BE2C (cell line): ENCODE measurements at regions not wholly inside any gene's neighbourhood (a gene's known extent, or its start where the extent isn't known, plus 50 kb on each side); places are given as distances from the start of the nearest gene placed in this dataset.
"Not testable (repeated sequence)": the region's sequence is repeated elsewhere in the genome, so short reads cannot be mapped to it uniquely, and the experiment has no call there.

Experiments used
- DNase-seq: peaks from one replicate; pipeline ENCODE4 v3.0.0-alpha.2; 2020
- H3K27me3 ChIP-seq: fragments of 250-450 bp; sonication (Bioruptor Pico); 2 replicates; pipeline ENCODE4 v1.5.1; 2020; ENCODE audit warnings: mild to moderate bottlenecking
- H3K36me3 ChIP-seq: fragments of 250-450 bp; sonication (Bioruptor Pico); 2 replicates; pipeline ENCODE4 v1.5.1; 2020; ENCODE audit warnings: mild to moderate bottlenecking
- H3K4me1 ChIP-seq: fragments of 250-450 bp; sonication (Bioruptor Pico); 2 replicates; pipeline ENCODE4 v1.5.1; 2020
- H3K4me3 ChIP-seq: 2 replicates; pipeline ENCODE4 v1.5.1; 2011; ENCODE audit warnings: low read depth, low read length
- H3K9me3 ChIP-seq: fragments of 250-450 bp; sonication (Bioruptor Pico); 2 replicates; pipeline ENCODE4 v1.5.1; 2020
- TF ChIP-seq, protein P1 (sequence below): IDR thresholded peaks from 2 replicates; pipeline ENCODE4 v1.5.1; 2012; ENCODE audit warnings: mild to moderate bottlenecking, low read depth, low read length

DNA sequence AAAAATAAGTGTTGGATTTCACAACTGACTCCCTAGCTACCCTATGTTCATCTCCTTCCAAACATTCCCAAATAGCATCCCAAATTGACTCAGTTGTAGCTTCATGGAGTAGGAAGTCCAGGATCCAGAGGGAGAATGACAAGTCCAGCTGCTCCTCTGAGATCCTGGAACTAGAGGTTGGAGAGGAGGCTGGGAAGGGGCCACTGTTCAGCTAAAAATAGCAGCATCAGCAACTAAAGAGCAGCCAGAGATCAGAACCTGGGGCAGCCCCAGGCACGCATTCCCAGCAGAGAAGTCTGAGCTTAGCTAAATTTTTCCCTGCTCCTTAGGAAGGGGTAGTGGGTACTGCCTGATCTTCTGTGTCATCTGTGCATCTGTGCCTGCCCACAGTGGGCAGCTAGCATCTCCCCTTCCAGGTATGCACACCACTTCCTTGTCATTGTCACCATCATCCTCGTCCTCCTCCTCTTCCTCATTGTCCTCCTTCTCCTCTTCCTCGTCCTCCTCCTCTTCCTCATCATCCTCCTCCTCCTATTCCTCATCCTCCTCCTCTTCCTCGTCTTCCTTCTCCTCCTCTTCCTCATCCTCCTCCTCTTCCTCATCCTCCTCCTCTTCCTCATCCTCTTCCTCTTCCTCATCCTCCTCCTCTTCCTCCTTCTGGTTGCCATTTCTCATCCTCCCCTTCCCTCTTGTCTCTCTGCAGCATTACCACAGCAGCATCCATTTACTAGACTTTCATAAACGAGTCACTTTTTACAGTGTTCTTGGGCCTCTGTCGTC, 152.3 kb upstream of the ROPN1 start:
- H3K4me1 ChIP-seq = peaks cover 3% of the 10 kb centered on the region; the same call in 1 of the 2 replicates
- TF ChIP-seq, protein P1, sequence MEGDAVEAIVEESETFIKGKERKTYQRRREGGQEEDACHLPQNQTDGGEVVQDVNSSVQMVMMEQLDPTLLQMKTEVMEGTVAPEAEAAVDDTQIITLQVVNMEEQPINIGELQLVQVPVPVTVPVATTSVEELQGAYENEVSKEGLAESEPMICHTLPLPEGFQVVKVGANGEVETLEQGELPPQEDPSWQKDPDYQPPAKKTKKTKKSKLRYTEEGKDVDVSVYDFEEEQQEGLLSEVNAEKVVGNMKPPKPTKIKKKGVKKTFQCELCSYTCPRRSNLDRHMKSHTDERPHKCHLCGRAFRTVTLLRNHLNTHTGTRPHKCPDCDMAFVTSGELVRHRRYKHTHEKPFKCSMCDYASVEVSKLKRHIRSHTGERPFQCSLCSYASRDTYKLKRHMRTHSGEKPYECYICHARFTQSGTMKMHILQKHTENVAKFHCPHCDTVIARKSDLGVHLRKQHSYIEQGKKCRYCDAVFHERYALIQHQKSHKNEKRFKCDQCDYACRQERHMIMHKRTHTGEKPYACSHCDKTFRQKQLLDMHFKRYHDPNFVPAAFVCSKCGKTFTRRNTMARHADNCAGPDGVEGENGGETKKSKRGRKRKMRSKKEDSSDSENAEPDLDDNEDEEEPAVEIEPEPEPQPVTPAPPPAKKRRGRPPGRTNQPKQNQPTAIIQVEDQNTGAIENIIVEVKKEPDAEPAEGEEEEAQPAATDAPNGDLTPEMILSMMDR = no peak
- no peaks in the 10 kb centered on the region for H3K27me3 ChIP-seq
- no peak overlapping the region for H3K4me3 ChIP-seq
- DNase-seq = no peak
- H3K36me3 ChIP-seq = no peaks in the 10 kb centered on the region
- H3K9me3 ChIP-seq = no peaks in the 10 kb centered on the region

DNA sequence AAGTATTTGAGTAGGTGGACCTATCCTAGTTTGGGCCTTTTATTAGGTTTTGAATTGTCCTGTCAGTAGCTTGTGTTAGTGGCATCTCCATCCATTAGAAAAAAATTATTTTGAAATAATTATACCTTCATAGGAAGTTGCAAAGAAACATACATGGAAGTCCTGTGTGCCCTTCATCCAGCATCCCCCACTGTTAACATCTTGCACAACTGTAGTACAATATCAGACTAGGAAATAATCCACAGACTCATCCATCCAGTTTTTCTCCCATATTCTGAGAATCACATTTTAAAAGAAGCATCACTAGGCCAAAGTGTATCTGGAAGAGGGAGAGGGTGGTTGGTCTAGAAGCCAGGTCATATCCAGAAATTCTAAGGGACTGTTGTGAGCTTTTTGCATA, 155.5 kb upstream of the ROPN1 start:
- H3K9me3 ChIP-seq = no peaks in the 10 kb centered on the region
- peaks cover 7% of the 10 kb centered on the region; the same call in 1 of the 2 replicates for H3K4me1 ChIP-seq
- no peak for DNase-seq
- H3K36me3 ChIP-seq = no peaks in the 10 kb centered on the region
- no peaks in the 10 kb centered on the region for H3K27me3 ChIP-seq
- TF ChIP-seq, protein P1 = no peak
- no peak overlapping the region for H3K4me3 ChIP-seq

DNA sequence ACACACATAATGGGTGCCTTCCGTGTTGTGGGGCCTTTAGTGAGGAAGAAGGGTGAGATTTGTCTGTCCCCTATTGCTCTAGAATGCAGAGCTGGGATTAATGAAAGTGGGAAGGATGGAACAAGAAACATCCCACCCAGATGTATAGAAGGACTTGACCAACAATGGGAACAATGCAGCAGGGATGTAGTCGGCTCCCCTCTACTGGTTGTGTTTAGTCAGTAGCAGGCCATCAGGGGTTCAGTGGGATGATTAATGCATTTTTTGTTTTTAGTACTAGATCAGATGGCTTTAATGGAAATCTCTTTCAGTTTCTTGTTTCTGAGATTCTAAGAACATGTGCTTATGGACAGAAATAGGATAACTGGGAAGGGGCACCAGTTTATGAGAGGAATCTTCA, 156.0 kb upstream of the ROPN1 start:
- Histone ChIP-seq H3K4me1 (peaks cover 7% of the 10 kb centered on the region; the same call in 1 of the 2 replicates), H3K9me3 (no peaks in the 10 kb centered on the region), H3K4me3 (no peak overlapping the region), H3K27me3 (no peaks in the 10 kb centered on the region), H3K36me3 (no peaks in the 10 kb centered on the region)
- DNase-seq = no peak
- TF ChIP-seq, protein P1 = no peak

DNA sequence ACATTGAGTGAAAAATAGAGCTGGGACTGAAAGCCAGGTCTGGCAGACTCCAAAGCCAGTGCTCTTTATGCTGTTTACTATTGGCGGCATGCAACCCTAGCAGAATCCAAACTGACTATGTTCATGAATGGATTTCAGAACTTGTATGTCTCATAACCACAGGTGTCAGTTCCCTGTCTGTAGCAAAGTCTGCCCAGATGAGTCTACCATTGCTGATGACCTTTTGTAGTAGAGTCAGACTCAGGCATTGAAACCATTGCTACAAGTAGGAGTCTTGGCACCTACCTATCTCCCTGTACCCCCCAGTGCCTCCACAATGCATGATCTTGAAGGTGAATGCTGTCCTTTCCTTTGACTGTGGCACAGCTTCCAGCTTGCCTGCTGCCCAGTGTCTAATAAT, 157.2 kb upstream of the ROPN1 start:
- Histone ChIP-seq H3K36me3 (no peaks in the 10 kb centered on the region), H3K27me3 (no peaks in the 10 kb centered on the region), H3K4me3 (no peak overlapping the region), H3K9me3 (no peaks in the 10 kb centered on the region), H3K4me1 (peaks cover 7% of the 10 kb centered on the region; the same call in 1 of the 2 replicates)
- TF ChIP-seq, protein P1 = no peak
- no peak for DNase-seq

DNA sequence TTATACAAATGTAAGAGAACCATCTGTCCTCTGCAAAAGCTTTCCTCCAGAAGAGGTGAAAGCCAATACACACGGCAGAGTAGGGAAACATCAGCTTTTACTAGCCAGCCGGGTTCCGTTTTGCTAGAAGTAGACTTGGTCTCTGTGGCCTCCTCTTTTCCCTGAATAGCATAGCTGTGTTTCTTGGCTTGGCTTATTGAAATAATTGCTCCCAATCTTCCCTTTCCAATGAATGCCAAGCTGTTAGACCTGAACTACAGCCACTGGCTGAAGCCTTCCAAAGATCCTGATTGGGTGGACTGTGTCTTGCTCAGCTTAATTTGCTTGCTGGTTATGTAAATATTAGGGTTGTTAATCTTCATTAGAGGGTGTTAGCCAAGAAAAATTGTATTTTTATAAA, 157.8 kb upstream of the ROPN1 start:
- Histone ChIP-seq H3K27me3 (no peaks in the 10 kb centered on the region), H3K36me3 (no peaks in the 10 kb centered on the region)
- TF ChIP-seq, protein P1 = no peak

DNA sequence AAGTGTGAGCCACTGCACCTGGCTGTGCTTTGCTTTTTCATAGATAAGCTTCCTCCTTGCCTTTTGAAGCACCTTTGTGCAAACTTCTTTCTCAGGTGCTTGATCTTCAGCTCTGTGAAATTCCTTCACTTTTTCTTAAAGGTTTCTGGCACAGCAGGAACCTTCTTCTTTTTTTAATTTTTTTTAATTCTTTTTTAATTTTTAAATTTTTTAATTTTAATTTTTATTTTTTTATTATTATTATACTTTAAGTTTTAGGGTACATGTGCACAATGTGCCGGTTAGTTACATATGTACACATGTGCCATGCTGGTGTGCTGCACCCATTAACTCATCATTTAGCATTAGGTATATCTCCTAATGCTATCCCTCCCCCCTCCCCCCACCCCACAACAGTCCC, 161.0 kb upstream of the ROPN1 start:
- DNase-seq, H3K4me3 ChIP-seq, H3K36me3 ChIP-seq, H3K9me3 ChIP-seq, H3K27me3 ChIP-seq: not testable (repeated sequence)
- peaks cover 24% of the 10 kb centered on the region for H3K4me1 ChIP-seq

More for the DNA sequence above, 157.8 kb upstream of the ROPN1 start:
- H3K4me3 ChIP-seq = no peak overlapping the region
- H3K4me1 ChIP-seq = peaks cover 7% of the 10 kb centered on the region; the same call in 1 of the 2 replicates
- DNase-seq = no peak
- no peaks in the 10 kb centered on the region for H3K9me3 ChIP-seq
